NCI-H146 (cell line): ENCODE measurements at regions not wholly inside any gene's neighbourhood (a gene's known extent, or its start where the extent isn't known, plus 50 kb on each side); places are given as distances from the start of the nearest gene placed in this dataset.
"Not testable (repeated sequence)": the region's sequence is repeated elsewhere in the genome, so short reads cannot be mapped to it uniquely, and the experiment has no call there.

Experiments
- DNase-seq: peaks from one replicate; lab custom pipeline; 2025; lab: John Stamatoyannopoulos, UW

DNA sequence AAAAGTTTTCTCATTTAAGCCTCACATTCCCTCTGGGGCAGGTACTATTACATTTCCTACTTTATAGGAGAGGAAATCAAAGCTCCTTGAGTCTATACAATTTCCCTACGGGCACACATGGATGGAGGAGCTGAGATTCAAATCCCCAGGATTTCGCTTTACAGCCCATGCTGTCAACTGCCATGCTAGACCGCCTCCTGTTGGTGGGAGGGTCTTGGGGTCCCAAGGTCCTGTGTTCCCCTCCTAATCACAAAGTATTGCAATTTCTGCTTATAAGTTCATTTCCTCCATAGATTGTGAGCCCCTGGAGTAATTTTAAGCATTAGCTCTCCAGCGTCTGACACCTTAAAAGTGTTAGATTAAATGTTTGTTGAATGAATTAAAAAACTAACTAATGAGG lies 95.9 kb upstream of the SMARCA2 start:
- no peak for DNase-seq

DNA sequence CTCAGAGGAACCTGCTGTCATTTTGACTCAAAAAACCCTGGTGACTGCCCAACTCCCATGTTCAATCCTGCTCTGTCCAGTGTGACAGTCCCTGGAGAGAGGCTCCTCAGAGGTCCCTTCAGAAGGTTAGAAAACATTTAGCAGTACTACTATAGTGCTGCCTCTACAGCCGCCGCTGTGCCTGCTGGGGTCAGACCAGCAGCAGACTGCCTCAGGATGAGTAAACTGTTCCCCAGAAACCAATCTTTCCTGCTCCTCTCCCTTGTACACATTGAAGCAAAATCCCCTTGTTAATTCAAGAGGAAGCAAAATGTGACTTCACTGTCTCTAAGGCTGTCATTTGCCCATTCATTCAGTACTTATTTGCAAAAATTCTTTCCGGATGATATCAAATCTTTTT lies 94.8 kb upstream of the SMARCA2 start:
- no peak for DNase-seq

DNA sequence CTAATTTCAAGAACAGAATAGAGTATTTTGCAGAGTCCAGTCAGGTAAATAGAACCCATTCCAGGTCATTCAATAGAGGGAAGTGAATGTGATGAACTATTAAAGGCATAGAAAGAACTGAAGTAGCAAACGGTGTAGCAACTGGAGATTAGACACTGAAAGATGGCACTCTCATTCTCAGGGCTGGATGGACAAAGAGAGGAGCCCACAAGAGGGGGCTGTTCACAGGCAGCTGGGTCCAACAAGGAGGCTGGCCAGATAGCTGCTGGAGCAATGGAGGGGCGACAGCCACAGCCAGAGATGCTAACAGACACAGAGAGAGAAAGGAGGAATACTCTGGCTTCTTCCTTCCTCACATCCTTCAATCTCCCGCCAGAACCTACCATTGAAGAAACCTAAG lies 93.1 kb upstream of the SMARCA2 start:
- no peak for DNase-seq

DNA sequence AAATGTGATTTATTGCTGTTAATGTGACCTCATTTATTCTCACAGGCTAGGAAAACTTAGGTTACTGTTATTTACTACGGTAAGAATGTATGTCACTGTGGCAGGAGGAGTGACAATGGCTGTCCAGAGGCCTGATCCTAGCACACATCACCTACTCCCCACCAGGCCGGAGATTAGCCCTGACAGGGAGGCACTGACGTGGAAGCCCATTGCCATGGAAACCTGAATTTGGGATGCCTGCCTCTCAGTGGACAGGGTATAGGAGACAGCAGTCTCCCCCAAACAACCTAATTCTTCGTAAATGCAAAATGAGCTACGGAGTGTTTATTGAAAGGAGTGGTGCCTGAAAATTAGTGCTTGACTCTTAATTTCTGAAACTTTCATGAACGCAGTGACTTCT lies 87.6 kb upstream of the SMARCA2 start:
- no peak for DNase-seq

GRCh38 chr9:1929134-1929533 lies 86.0 kb upstream of the SMARCA2 start:
- DNase-seq = no peak

- no peak for DNase-seq
These were observed 85.4 kb upstream of the SMARCA2 start for GRCh38 chr9:1929722-1930244.

DNA sequence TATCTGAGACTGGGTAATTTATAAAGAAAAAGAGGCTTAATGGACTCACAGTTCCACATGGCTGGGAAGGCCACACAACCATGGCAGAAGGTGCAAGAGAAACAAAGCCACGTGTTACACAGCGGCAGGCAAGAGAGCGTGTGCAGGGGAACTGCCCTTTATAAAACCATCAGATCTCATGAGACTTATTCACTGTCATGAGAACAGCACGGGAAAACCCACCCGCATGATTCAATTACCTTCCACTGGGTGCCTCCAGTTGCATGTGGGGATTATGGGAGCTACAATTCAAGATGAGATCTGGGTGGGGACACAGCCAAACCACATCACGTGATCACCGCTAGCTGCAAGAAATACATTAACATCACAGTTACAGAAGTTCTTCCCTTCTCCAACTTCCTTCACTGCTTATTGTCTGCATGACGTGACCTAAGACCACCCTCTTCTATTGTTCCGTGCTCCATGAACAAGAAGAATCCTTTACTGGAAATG lies 84.9 kb upstream of the SMARCA2 start:
- not testable (repeated sequence) for DNase-seq

DNA sequence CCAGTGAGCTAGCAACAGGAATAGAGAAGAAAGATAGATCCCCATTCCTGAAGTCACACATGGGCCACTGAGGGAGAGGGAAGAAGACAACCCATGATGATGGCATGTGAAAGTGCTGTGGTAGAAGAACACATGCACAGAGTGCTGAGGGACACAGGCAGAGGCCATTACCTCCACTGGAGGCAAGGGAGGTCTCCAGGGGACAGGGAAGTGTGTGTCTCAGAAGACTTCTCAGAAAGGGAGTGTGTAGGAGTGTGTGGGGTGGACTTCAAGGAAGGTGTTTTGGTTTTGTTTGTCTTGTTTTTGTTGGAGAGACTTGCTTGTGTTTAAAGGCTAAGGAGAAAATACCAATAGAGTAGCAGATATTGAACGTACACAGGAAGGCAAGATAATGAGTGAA lies 77.0 kb upstream of the SMARCA2 start:
- DNase-seq = no peak

- no peak for DNase-seq
These were observed 76.4 kb upstream of the SMARCA2 start for GRCh38 chr9:1938675-1939170.

DNA sequence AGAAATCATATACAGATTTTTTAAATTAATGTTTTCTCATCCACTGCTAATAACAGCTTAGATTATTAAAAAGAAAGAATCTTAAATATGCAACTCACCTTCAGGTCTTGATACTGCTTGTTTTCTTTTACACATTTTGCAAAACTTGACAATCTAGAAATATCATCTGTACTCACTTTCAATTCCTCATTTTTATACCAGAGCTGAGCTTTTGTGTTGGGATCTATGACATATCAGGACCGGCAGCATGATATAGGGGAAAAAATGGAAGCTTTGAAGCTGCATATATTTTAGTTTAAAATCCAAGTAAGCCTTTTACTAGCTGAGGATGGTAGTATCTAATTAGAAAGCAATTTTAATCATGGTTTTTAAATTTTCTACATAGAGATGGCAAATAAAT lies 75.7 kb upstream of the SMARCA2 start:
- DNase-seq = no peak

DNA sequence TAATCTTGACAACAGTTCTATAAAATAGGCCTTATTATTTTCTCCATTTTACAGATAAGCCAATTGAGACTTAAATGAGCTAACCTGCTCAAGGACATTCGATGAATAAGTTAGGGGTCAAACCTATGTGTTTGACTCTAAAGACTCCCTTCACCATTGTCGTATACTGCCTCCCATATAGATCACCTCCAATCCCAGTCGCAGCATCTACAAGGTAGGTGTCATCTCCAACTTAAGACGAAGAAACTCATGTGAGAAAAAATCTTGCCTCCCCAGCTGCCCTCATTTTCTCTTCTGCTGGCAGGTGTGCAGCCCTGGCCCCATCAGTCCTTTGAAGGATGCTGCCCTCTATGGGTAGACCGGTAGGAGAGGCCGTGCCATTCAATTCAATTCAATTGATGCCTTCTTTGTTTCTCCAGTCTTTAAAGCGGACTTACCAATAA lies 75.2 kb upstream of the SMARCA2 start:
- DNase-seq = peak; percentile 52

DNA sequence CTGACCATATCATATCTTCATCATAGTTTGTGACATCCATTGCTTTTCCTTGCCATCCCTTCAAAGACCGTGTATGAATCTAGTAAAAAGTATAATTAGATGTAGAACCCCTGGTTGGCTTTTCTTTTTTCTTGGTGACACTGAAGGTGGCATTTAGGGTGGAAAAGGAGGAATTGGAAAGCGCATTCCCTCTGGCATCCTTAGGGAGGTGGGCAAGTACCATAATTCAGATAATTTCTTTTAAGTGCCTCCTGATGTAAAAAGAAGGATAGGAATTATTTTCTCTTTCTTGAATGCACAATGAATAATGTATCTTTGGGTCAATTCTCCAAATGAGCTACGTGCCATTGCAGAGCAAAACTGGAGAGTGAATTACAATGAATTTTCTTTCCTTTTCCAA lies 73.2 kb upstream of the SMARCA2 start:
- no peak for DNase-seq

GRCh38 chr9:1946526-1947283 lies 68.4 kb upstream of the SMARCA2 start:
- no peak for DNase-seq

GRCh38 chr9:1947438-1947837 lies 67.7 kb upstream of the SMARCA2 start:
- DNase-seq = no peak

- DNase-seq = no peak
These were observed 66.6 kb upstream of the SMARCA2 start for GRCh38 chr9:1948541-1948940.

GRCh38 chr9:1951446-1951845 lies 63.7 kb upstream of the SMARCA2 start:
- DNase-seq = no peak

GRCh38 chr9:1952001-1952400 lies 63.1 kb upstream of the SMARCA2 start:
- DNase-seq = no peak

DNA sequence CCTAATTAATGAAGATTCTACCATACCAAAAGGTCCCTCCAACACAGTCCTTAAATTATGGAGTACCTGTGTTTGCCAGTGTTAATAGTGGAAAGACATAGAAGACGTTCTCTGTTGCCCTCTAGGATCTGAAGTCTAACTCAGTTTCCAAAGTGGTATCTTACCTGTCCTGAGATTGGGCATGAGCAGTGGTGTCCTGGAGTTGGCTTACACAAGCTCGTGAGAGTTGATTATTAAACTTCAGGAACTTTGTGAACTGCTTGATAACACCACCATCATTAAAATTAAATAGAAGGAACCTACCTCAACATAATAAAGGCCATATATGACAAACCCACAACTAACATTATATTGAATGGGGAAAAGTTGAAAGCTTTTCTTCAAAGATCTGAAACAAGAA lies 60.9 kb upstream of the SMARCA2 start:
- no peak for DNase-seq

DNA sequence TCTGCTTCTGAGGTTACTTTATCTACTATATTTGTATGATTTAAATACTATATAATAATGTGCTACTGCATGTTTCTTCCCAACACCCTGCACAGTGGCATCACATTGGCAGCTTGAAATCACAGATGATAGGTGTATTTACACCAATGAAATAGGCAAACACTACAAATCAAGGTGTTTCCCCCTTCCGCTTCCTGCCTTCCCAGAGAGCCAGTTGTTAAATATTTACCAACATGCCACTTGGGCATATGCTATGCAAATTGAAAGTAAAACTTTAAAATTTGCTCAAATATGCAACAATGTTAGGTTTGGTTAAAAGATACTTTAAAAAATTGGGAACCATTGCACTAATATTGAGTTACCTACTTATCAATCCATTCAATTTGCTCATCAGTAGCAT lies 58.2 kb upstream of the SMARCA2 start:
- DNase-seq = no peak

DNA sequence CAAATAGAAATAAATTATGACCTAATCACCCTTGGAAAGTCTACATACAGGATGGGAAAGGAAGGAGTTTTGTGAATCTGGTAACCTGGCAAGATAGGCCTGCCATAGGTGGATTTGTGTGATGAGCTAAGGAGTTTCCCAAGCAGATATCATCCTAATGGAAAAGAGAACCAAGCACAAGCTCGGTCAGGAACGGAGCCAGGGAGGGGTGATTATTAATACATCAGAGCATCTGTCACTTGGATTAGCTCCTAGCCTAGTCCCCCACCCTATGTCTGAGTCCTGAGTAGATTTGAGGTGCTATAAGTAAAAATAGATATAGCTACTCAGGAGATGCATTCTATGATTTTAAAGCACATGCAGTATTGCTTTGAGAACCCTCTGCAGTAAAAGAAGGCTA lies 57.3 kb upstream of the SMARCA2 start:
- DNase-seq = no peak

GRCh38 chr9:1959371-1959770 lies 55.8 kb upstream of the SMARCA2 start:
- no peak for DNase-seq

- DNase-seq = no peak
These were observed 54.7 kb upstream of the SMARCA2 start for GRCh38 chr9:1960342-1961042.

DNA sequence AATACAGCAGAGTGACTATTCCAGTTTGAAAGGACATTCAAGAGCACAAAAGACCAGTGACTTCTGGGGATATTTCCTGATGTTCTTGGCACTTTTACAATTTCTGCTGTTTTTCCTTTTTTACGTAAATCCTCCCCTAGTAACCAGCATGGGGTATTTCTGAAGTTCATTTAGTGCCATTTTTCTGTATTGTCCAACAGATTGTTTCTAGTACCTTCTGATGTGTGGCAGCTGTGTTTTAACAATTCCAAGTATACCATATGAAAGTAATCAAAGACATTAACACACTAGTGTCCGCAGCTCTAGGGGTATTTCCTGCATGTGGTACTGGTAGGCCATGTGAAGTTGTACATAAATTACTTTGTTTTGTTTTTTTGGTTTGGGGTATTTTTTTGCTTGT lies 53.0 kb upstream of the SMARCA2 start:
- DNase-seq = no peak
